Activated CD4-positive, CD25-positive, alpha-beta regulatory T cell (primary cell): ENCODE measurements at regions not wholly inside any gene's neighbourhood (a gene's known extent, or its start where the extent isn't known, plus 50 kb on each side); places are given as distances from the start of the nearest gene placed in this dataset.
"Not testable (repeated sequence)": the region's sequence is repeated elsewhere in the genome, so short reads cannot be mapped to it uniquely, and the experiment has no call there.

Source experiments
- DNase-seq, 4 experiments: peaks; one replicate each; lab custom pipeline; 2025; lab: John Stamatoyannopoulos, UW

DNA sequence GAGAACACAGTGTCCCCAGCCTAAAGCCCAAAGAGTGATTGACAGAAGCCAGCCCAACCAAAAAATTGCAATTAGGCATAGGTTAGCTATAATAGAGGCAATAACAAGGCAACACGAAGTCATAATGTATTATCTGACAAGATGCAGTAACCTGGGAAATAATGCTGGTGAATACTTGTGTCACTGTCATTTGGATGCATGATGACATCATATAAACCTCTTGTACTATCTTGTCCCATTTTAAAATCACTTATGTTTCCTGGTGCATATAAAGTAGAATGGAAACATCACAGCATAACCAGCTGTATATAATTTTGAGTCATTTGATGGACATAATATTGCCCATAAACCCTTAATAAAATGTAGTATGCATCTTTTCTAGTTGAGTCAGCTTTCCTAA, 1138.3 kb upstream of the LRRTM3 start:
- DNase-seq, result no peak

DNA sequence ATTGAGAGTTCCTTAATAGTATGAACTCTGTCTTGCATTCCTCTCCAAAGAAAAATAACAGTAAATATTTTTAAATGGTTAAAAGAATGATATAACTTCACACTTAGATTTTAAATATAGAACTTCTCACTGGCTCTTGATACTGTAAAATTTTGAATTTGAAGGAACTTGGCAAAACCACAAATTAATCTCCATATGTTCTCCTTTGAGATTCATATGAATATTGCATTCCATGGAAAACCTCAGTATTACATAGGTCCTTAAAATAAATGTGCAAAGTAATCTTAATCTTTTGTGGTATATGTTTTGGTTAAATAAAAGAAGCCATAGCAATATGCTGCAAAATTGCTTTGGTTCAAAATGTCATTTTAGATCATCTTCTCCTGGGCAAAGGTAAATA, 1137.6 kb upstream of the LRRTM3 start:
- no peak for DNase-seq

DNA sequence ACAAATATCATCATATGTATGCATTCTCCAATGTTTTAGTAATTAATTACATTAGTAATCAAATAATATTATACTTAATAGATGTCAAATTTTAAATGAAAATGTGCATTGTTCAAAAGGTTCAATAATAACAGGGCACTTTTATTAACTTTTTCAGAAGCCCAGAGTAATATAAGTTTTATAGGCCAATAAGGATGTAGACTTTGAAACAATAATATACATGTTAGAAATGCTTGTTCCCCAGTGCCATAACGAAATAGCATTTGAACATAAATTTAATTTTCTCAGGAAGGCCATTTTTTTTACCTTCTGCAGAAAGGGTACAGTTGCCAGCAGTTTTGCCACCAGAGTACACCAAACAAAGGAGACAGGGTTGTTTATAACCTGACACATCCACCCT, 1133.9 kb upstream of the LRRTM3 start:
- DNase-seq, result no peak

DNA sequence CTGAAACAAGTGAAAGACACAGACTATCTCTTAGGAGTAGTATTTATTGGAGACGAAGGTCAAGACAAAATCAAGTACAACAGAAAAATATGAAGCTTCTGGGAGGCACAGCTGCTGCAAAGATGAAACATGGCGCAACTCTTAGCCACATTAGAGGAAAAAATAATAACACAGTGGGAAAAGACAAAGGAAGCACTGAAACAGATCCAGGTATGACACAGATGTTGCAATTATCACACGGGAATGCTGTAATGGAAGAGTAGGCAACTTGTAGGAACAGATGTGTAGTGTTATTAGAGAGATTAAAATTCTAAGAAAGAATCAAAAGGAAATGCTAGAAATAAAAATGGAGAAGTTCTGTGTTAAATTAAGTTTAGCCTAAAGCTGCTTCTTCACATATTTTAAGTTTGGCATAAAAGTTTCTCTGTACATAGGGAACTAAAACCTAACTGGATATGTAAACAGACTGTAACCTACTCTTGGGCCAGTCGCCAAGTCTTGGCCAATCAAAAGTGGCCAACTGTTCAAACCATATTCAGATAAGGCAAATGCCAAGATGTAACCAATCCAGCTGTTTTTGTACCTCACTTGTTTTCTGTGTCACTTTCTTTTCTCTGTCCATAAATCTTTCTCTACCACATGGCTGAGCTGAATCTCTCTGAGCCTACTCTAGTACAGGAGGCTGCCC, 1132.0 kb upstream of the LRRTM3 start:
- no peak for DNase-seq

DNA sequence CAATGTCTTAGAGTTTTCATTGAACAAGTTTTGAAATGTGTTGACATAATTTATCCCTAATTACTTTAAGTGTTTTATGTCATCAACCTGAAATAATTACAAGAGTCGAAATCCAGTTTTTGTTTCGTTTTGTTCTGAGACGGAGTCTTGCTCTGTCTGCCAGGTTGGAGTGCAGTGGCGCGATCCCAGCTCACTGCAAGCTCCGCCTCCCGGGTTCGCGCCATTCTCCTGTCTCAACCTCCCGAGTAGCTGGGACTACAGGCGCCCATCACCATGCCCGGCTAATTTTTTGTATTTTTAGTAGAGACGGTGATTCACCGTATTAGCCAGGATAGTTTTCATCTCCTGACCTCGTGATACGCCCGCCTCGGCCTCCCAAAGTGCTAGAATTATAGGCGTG, 1131.0 kb upstream of the LRRTM3 start:
- DNase-seq, result not testable (repeated sequence)

DNA sequence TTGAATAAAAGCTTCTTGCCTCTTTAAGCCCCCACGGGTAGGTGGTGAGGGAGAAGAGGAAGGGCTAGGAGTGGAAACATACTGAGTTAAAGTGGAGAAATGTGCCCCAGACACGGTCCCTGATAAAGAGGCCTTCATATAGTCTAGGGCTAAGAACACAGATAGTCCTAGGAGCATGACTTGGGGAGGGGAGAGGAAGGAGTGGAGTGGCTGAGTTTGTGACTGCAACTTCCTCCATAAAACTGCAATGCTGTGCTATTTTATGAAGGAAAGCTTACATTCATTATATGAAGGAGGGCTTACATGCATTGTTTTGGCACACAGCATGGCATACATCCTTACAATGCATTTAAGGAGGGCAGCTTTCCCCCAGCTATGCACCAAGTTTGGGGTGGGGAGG, 1129.4 kb upstream of the LRRTM3 start:
- no peak for DNase-seq

DNA sequence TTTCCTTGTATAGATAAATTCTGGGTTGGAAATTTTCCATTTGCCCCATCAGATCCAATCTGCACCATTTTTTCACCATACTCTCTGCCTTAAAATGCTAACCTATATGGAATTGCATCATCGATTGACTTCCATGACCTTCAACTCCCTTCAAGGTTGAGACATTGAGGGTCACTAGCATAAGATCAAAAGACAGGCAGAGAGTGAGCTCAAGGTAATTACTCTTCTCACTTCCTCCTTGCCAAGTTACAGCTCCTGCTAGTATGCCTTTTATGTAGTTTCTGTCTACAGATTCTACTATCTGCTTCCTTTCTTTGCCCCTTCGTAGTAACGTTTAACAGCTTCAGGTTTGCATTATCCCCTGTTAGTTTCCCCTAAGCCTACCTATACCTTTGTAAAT, 1127.7 kb upstream of the LRRTM3 start:
- DNase-seq, result no peak

DNA sequence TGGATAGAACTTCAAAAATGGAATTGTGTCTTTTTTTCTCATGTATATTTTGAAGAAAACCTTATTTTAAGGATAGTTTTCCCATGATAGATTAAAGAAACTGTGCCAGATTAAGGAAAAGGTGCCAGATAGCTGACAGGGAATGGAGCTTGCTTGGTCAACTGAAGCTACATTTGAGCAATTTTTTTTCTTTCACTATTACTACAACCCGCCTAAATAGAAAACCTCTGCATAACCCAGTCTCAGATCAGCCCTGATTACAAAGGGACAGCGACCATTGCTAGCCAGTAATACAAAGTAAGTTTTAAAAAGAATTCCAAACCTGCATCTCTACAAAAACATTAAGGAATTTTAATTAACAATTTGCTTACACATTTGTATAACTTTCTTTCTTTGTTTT, 1123.4 kb upstream of the LRRTM3 start:
- no peak for DNase-seq

DNA sequence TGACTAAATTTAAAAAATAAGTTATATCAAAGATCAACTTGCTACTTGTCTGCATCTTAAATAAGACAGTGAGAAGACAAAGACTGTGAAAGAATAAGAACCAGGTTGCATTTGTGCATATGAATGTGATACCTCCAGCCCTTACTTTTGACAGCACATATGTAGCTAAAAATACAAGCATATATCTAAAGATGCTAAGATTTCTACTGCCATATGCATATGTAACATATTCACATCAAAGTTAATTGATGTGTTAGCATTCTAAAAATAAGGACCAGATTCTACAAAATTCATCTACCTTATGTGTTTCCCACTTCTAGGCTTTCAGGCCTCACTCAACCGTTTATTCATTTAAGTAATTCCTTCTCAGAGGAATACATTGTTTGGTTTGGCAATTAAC, 1120.3 kb upstream of the LRRTM3 start:
- no peak for DNase-seq

DNA sequence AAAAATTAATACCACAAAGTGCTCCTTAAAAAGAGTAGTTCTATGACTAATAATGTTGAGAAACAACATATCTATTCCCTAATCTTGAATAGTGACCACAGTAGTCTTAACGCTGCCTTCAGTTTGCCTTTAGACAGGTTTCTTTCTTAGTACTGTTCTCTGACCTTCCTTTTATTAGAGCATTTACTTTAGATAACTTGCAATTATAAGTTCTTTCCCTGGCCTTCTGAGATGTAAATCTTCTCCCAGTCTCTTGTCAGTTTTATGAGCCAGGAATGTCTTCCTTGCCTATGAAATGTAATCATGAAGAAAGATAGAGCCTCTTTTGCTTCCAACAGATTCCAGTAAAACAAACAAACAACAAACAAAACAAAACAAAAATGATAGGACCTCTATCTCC, 1119.8 kb upstream of the LRRTM3 start:
- DNase-seq, result no peak

DNA sequence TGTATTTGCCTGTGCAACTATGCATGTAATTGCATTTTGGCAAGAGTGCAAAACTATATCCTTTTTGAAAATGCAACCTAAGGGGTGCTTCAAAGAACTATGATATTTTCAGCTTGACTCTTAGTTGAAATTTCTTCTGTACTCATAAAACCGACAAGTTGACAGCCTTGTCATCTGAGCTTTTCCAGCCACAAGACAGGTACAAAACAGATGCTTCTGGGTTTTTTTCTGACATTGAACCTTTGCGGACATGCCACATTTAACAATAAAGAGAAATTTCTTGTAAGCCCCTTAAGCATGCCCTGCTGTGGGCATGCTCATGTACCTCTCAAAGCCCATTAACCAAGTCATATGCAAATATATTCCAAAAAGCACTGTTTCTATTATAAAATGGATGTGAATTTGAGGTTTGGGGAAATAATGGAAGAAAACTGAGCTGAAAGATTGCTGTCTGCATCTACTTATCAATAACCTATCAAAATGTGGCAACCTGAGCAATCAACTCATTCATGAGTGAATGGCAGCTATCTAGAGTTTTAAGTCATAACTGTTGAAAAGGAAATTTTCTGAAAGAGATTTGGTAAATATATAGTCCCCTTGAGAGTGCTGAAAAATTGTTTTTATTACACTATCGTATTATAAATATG, 1117.0 kb upstream of the LRRTM3 start:
- DNase-seq, result no peak

DNA sequence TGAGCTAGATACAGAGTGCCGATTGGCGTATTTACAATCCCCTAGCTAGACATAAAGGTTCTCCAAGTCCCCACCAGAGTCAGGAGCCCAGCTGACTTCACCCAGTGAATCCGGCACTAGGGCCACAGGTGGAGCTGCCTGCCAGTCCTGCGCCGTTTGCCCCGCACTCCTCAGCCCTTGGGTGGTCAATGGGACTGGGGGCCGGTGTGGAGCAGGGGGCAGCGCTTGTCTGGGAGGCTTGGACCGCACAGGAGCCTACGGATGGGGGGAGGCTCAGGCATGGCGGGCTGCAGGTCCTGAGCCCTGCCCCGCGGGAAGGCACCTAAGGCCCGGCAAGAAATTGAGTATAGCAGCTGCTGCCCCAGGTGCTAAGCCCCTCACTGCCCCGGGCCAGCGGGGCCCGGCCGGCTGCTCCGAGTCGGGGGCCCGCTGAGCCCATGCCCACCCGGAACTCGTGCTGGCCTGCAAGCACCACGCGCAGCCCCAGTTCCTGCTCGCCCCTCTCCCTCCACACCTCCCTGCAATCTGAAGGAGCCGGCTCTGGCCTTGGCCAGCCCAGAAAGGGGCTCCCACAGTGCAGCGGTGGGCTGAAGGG, 1113.8 kb upstream of the LRRTM3 start:
- no peak for DNase-seq

DNA sequence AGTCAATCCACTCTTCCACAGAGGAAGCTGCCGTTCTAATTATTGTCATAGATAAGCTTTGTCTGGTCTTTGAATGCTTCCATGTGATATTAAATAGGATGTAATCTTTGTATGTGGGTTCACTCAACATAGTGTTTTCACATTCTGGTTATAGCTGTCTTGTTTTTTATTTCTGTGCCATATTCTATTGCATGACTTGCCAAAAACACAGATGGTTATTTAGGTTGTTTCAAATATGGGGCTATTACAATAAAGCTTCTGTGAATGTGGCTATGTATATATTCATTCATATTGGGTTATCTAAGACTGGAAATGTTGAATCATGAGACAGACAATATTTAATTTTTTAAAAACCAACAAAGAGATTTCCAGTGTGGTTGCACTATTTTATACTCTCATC, 1109.3 kb upstream of the LRRTM3 start:
- DNase-seq, result no peak

DNA sequence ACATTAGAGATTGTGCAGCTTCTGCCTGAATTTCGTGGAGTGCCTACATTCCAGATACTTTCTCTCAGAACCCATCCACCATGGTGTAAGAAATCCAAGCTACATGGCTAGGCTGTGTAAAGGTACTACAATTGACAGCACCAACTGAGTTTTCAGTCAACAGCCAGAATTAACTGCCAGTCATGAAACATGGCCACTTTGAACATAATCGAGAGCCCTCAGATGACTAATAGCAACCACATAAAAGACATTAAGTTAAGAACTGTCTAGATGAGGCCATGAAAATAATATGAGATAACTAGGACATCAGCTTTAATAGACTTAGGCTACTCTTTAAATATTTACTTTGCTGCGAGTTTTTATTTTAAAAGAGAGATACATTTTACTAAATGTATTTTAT, 1106.8 kb upstream of the LRRTM3 start:
- no peak for DNase-seq

DNA sequence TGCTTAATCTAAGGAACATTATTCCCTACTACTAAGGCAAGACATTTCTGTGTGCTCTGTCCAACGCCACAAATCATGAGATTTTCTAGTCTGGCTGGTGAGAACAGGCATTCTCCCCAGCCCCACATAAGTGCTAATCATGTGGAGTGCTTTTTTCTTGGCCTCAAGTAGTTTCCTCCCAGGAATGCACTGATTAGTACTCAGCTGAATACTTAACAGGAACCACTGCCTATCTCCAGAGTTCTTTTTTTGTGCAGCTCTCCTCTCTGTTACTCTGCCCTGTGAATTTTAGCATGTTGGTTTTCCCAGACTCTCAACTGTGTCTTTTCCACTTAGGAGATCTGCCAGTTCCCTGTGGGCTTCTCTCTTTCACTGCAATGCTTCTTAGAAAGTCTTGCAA, 1098.5 kb upstream of the LRRTM3 start:
- no peak for DNase-seq

DNA sequence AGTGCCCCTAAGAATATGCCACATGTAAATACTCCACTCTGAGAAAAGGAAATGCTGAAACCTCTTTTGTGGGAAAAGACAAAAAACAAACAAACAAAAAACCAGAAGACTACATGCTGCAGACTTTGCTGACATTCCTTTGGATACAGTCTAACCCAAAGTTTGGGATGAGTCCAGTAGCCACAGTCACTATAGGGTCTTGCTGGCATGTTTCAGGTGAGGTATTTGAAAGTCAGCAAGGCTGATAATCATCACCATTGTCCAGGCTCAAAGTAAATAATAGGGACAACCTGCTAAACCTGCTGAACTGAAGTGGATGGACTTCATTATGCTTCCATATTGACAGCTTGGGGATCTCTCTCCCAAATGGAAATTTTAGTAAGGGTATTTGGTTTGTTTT, 1087.0 kb upstream of the LRRTM3 start:
- no peak for DNase-seq

DNA sequence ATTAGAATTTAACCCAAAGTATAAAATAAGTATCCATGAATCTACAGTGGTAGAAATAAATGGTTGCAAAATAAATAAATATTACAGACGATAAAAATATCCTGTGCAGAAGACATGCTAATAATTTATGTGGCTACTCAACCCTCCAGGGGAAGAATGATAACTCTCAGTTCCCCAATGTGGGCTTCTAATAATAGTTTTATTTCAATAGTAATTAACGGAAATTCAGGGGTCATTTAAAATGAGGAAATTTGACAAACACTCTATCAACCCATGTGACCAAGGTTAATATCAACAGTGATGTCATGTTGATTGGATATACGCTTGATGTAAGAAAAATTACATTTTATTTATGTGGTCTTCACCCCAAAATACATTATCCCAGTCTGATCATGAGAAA, 1082.6 kb upstream of the LRRTM3 start:
- DNase-seq, result no peak

DNA sequence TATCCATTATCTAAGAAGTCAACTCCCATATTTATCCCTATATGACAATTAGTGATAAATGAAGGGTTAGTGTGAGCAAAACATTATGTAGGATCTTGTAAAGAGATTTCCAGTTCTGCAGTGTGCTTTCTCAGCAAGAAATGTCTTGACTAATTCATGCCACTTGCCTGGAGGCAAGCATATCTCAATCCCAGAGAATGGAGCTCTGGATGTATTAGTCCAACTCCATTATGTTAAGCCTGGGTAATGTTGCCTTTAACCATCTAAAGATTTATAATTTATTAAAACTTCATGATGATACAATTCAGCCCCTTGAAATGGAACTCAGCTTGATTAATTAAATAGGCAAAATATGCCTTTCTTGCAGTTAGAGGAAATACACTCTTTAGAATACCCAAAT, 1079.9 kb upstream of the LRRTM3 start:
- no peak for DNase-seq

DNA sequence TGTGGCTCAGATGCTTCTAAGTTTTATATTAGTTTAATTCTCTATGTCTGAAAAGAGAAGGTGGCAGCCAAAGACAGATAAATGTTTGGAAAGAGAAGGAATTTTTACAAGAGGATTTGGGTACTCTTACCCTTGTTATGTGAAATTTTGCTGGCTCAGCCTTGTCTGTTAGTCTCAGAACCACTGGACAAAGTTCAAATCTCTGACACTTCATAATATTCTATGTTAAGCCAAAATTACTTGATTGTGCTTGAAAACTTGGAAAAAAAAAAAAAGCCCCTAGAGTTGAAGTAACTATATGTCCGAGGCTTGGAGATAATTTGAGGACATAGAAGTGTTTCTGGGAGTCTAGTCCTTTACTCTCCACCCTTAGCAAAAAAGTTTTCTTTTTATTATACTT, 1079.3 kb upstream of the LRRTM3 start:
- no peak for DNase-seq

DNA sequence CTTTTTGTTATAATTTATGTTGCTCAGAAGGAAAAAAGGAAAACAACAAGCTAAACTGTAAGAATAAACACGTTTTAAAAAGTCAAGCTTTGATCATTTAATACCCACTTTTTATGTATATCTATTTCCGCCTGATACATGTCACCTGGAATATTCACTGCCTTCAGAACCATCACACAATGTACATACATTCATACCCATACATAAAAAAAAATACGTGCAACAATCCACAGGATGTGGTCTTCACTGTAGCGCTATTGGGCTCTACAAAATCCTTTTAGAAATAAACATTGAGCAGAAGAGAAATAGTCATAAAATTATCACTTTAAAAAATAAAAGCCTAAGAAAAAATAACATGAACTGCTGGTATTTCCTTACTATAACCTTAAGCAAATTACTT, 1078.9 kb upstream of the LRRTM3 start:
- DNase-seq, result no peak

DNA sequence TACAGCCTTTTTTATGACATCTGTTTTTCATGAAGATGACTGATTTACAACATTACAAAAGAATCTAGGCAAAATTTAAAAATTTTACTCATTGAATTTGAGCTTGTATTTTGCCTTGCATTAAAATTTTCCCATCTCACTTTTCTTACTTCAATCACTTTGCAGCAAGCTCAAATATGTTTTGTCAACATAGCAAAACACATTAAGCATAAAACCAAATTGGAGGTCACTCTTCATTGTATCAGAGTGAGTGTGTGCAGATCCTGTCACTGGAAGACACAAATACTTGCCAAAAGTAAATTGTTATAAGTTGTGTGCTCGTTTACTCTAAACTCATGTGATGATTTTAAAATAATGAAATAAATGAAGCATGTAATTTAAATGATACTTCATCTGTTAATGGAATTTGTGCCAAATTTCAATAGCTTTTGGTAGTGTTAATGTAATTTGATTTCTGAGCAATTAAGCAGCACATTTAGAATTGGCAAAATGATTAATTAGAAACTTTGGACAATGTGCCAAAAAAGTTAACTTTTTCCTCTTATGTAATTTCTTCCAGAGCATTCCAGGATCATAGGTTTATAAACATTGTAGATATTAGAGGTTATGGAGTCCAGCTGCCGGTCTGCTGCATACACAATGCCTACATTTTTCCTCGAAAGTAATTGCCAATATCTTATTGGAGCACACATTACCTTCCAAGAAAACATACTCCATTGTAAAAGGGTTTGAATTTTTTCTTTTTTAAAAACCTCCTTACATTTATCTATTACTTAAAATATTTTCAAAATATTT, 1078.2 kb upstream of the LRRTM3 start:
- DNase-seq, result no peak

DNA sequence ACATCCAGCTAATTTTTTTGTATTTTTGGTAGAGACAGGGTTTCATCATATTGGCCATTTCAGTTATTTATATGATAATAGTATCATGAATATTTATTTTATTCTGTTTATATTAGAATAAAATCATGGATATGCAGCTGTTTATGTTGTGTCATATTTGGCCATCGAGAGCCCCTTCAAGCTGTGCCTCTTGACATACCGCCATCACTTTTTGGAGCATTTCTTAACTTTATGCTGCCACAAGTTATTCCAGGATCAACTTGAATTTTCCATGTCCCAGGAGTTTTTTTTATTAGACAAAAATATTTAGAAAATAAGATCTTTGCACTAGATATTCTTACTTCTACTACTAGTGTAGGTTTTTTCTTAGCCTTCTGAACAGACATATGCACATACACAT, 1067.0 kb upstream of the LRRTM3 start:
- no peak for DNase-seq

DNA sequence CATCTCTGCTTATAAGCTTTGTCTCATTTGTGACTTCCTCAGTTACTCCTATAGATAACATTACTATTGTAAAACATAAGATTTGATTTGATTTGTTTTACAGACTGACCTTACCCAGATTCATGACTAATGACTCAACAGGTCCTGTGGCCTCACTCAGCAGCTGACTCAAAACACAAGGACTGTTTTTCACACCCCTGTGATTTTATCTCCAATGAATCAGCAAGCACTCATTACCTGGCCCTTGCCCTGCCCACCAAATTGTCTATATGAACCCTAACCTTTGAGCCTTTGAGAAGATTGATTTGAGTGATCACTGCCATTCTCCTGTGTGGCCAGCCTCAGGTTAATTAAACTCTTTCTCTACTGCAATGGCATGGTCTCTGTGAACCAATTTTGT, 1064.6 kb upstream of the LRRTM3 start:
- no peak for DNase-seq
